GM12878 (cell line): ENCODE measurements at regions not wholly inside any gene's neighbourhood (a gene's known extent, or its start where the extent isn't known, plus 50 kb on each side); places are given as distances from the start of the nearest gene placed in this dataset.

ENCODE experiments used
- ATAC-seq: fragments of 200-7000 bp; cut with Tn5 transposase; 3 replicates; pipeline ENCODE4 v1.9.1; 2020; ENCODE audit warnings: mild to moderate bottlenecking, moderate library complexity
- BruUV-seq: library from RNA; stranded (reverse); fragments of 400-500 nt; replicated peaks from 2 replicates; lab custom pipeline; 2021; lab: Mats Ljungman, UMichigan
- CTCF ChIA-PET: fragments of 300-600 bp; sonication (Branson Sonifier 250); formaldehyde crosslinking; extraction: SDS; loops from one replicate; lab custom pipeline; 2021; ENCODE audit warnings: inconsistent platforms; lab: Yijun Ruan, JAX
- POLR2A ChIA-PET: fragments of 350-600 bp; formaldehyde crosslinking; extraction: SDS; loops from one replicate; lab custom pipeline; 2021; ENCODE audit warnings: inconsistent platforms; lab: Charles Lee
- RAD21 ChIA-PET: fragments of 300-600 bp; sonication (Branson Sonifier 250); formaldehyde crosslinking; loops from one replicate; lab custom pipeline; 2023; ENCODE audit warnings: antibody characterized with exemption; ENCODE audit not compliant: unreplicated experiment; lab: Charles Lee
- SMC1A ChIA-PET: fragments of 300-600 bp; sonication (Branson Sonifier 250); formaldehyde crosslinking; loops from one replicate; lab custom pipeline; 2023; ENCODE audit not compliant: unreplicated experiment, uncharacterized antibody; lab: Charles Lee
- DNase-seq: peaks from one replicate; pipeline ENCODE4 v3.0.0-alpha.2; 2011; ENCODE audit warnings: low read depth, low spot score
- FAIRE-seq: peaks from 3 replicates; lab custom pipeline; 2011; peaks lifted over from hg19 to GRCh38; lab: Jason Lieb, UNC
- H2AFZ ChIP-seq: 2 replicates; pipeline ENCODE4 v1.6.0; 2011; ENCODE audit warnings: low read depth, low read length, control low read depth; ENCODE audit not compliant: control insufficient read depth
- H3K27ac ChIP-seq: 2 replicates; pipeline ENCODE4 v1.5.1; 2011; ENCODE audit warnings: control low read depth; ENCODE audit not compliant: control insufficient read depth, insufficient read depth
- H3K27me3 ChIP-seq, 2 experiments: replicated peaks in 1 of 2; 2 replicates each; pipeline versions ENCODE4 v1.6.0 to v1.6.1; 2011; ENCODE audit warnings: low read length in 1 of 2; ENCODE audit not compliant: control insufficient read depth in 2 of 2, insufficient read depth in 2 of 2
- H3K36me3 ChIP-seq, 2 experiments: 2 replicates each; pipeline ENCODE4 v1.5.1; 2011; ENCODE audit warnings: low read length in 1 of 2; ENCODE audit not compliant: control insufficient read depth in 2 of 2, insufficient read depth in 2 of 2
- H3K4me1 ChIP-seq: 2 replicates; pipeline ENCODE4 v1.6.1; 2011; ENCODE audit warnings: mild to moderate bottlenecking, low read length, moderate library complexity, mixed read lengths; ENCODE audit not compliant: control insufficient read depth, insufficient read depth
- H3K4me2 ChIP-seq: 2 replicates; pipeline ENCODE4 v1.6.0; 2011; ENCODE audit warnings: control low read depth; ENCODE audit not compliant: control insufficient read depth, insufficient read depth
- H3K4me3 ChIP-seq: fragments of 200-600 bp; sonication (generic); 2 replicates; pipeline ENCODE4 v1.5.1; 2016
- H3K79me2 ChIP-seq: 2 replicates; pipeline ENCODE4 v1.6.0; 2011; ENCODE audit warnings: low read length; ENCODE audit not compliant: control insufficient read depth, insufficient read depth
- H3K9ac ChIP-seq: 2 replicates; pipeline ENCODE4 v1.8.0; 2011; ENCODE audit warnings: low read length, control low read depth, mixed read lengths; ENCODE audit not compliant: control insufficient read depth, insufficient read depth
- H3K9me3 ChIP-seq: replicated peaks from 3 replicates; pipeline ENCODE4 v1.5.1; 2011; ENCODE audit warnings: mild to moderate bottlenecking, low read length; ENCODE audit not compliant: control insufficient read depth, insufficient read depth
- H4K20me1 ChIP-seq: 2 replicates; pipeline ENCODE4 v1.6.0; 2011; ENCODE audit not compliant: control insufficient read depth, insufficient read depth
- CEBPB ChIP-seq, 2 experiments: fragments of 150-350 bp in 1 of 2; IDR thresholded peaks; 2 replicates each; pipeline ENCODE4 v1.6.1; 2012 to 2014; ENCODE audit warnings: low read depth in 2 of 2, low read length in 2 of 2, borderline replicate concordance in 1 of 2, inconsistent platforms in 1 of 2
- IRF4 ChIP-seq: IDR thresholded peaks from 2 replicates; pipeline ENCODE4 v1.6.1; 2011; ENCODE audit warnings: low read depth, low read length
- POLR2A ChIP-seq: IDR thresholded peaks from 2 replicates; pipeline ENCODE4 v1.6.1; 2011; ENCODE audit warnings: low read depth, mild to moderate bottlenecking, low read length
- SUPT20H ChIP-seq: IDR thresholded peaks from 2 replicates; pipeline ENCODE4 v1.6.1; 2011; ENCODE audit warnings: low read depth, mild to moderate bottlenecking, low read length, moderate library complexity, borderline replicate concordance; ENCODE audit not compliant: control insufficient read depth
- TARDBP ChIP-seq: IDR thresholded peaks from 2 replicates; pipeline ENCODE4 v1.6.1; 2016; ENCODE audit warnings: borderline replicate concordance
- TCF3 ChIP-seq: IDR thresholded peaks from 2 replicates; pipeline ENCODE4 v1.6.1; 2012; ENCODE audit warnings: low read depth, mild to moderate bottlenecking, low read length, borderline replicate concordance; ENCODE audit not compliant: insufficient read depth
- ZNF24 ChIP-seq: fragments of 450-650 bp; IDR thresholded peaks from 2 replicates; pipeline ENCODE4 v1.6.1; 2017; ENCODE audit warnings: antibody characterized with exemption, mild to moderate bottlenecking
- ZNF622 ChIP-seq: fragments of 450-650 bp; IDR thresholded peaks from 2 replicates; pipeline ENCODE4 v1.6.1; 2017; ENCODE audit warnings: mild to moderate bottlenecking, inconsistent platforms
- WGBS: methylation state at CpG from one replicate; pipeline ENCODE4 v1.1.6; 2016; ENCODE audit warnings: low lambda C conversion rate; ENCODE audit not compliant: insufficient replicate concordance, insufficient coverage; ENCODE audit errors: missing lambda C conversion rate; 5-methylcytosine and 5-hydroxymethylcytosine counted together
- in situ Hi-C: fragments of 300-500 bp; cut with MboI; formaldehyde crosslinking; loops from 9 replicates; pipeline ENCODE4 v1.14.3; 2018; ENCODE audit warnings: mixed read lengths
- intact Hi-C: fragments of 100-400 bp; cut with micrococcal nuclease; formaldehyde crosslinking; loops from one replicate; pipeline ENCODE4 v1.14.2; 2022; ENCODE audit not compliant: unreplicated experiment
- TF ChIP-seq, protein P1 (sequence below): IDR thresholded peaks from 2 replicates; pipeline ENCODE4 v1.6.1; 2012; ENCODE audit warnings: improper control_type of control experiment, low read depth, low read length; ENCODE audit not compliant: insufficient replicate concordance

- intact Hi-C loops (no loop called here), in situ Hi-C loops (no loop called here)
- Histone ChIP-seq H3K36me3 (no peaks in the 10 kb centered on the region), H3K4me1 (no peaks in the 10 kb centered on the region), H2AFZ (no peak overlapping the region), H3K27me3 (no peaks in the 10 kb centered on the region), H3K79me2 (no peaks in the 10 kb centered on the region), H4K20me1 (no peaks in the 10 kb centered on the region), H3K9me3 (no peaks in the 10 kb centered on the region), H3K27ac (no peak overlapping the region), H3K9ac (no peak overlapping the region), H3K4me3 (no peak overlapping the region), H3K4me2 (no peak overlapping the region)
- POLR2A ChIA-PET = no interaction called here
- no TSS peak for BruUV-seq
- WGBS = 47% methylated on average over 7 of the region's 7 CpGs
- TF ChIP-seq CEBPB (IDR thresholded peaks at IDR 0.05; ENCODE audit: borderline replicate concordance in 1 of 2, low read depth in 2 of 2, low read length in 2 of 2) = no peak
- TF ChIP-seq SUPT20H = no peak
- TF ChIP-seq TCF3 = no peak
- no peak for TF ChIP-seq IRF4
- no peak for TF ChIP-seq POLR2A
- no peak for TF ChIP-seq ZNF622
- TF ChIP-seq, protein P1, sequence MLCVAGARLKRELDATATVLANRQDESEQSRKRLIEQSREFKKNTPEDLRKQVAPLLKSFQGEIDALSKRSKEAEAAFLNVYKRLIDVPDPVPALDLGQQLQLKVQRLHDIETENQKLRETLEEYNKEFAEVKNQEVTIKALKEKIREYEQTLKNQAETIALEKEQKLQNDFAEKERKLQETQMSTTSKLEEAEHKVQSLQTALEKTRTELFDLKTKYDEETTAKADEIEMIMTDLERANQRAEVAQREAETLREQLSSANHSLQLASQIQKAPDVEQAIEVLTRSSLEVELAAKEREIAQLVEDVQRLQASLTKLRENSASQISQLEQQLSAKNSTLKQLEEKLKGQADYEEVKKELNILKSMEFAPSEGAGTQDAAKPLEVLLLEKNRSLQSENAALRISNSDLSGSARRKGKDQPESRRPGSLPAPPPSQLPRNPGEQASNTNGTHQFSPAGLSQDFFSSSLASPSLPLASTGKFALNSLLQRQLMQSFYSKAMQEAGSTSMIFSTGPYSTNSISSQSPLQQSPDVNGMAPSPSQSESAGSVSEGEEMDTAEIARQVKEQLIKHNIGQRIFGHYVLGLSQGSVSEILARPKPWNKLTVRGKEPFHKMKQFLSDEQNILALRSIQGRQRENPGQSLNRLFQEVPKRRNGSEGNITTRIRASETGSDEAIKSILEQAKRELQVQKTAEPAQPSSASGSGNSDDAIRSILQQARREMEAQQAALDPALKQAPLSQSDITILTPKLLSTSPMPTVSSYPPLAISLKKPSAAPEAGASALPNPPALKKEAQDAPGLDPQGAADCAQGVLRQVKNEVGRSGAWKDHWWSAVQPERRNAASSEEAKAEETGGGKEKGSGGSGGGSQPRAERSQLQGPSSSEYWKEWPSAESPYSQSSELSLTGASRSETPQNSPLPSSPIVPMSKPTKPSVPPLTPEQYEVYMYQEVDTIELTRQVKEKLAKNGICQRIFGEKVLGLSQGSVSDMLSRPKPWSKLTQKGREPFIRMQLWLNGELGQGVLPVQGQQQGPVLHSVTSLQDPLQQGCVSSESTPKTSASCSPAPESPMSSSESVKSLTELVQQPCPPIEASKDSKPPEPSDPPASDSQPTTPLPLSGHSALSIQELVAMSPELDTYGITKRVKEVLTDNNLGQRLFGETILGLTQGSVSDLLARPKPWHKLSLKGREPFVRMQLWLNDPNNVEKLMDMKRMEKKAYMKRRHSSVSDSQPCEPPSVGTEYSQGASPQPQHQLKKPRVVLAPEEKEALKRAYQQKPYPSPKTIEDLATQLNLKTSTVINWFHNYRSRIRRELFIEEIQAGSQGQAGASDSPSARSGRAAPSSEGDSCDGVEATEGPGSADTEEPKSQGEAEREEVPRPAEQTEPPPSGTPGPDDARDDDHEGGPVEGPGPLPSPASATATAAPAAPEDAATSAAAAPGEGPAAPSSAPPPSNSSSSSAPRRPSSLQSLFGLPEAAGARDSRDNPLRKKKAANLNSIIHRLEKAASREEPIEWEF = no peak
- no peak for TF ChIP-seq TARDBP
- TF ChIP-seq ZNF24 = no peak
- SMC1A ChIA-PET = no interaction called here
- no peak for ATAC-seq
- DNase-seq = no peak
- no peak for FAIRE-seq
- CTCF ChIA-PET = no interaction called here
- RAD21 ChIA-PET = no interaction called here
Observed at GRCh38 chr6:155994086-155994485, 538.4 kb upstream of the NOX3 start.
